HG03558 (cell line): ENCODE measurements at regions not wholly inside any gene's neighbourhood (a gene's known extent, or its start where the extent isn't known, plus 50 kb on each side); places are given as distances from the start of the nearest gene placed in this dataset.
"Not testable (repeated sequence)": the region's sequence is repeated elsewhere in the genome, so short reads cannot be mapped to it uniquely, and the experiment has no call there.

Experiments used
- ATAC-seq: cut with Tn5 transposase; IDR thresholded peaks from one replicate; pipeline ENCODE4 v1.9.1; 2021; ENCODE audit warnings: moderate number of reproducible peaks; ENCODE audit not compliant: unreplicated experiment; ENCODE audit errors: extremely low read depth

- no peak for ATAC-seq
Observed at GRCh38 chr9:82480921-82481320, 492.3 kb downstream of the SPATA31D1 start.

- no peak for ATAC-seq
Observed at GRCh38 chr9:82487935-82488312, 499.4 kb downstream of the SPATA31D1 start.

GRCh38 chr9:82488313-82489200, 500.0 kb downstream of the SPATA31D1 start:
- ATAC-seq = no peak

GRCh38 chr9:82489201-82489821, 500.7 kb downstream of the SPATA31D1 start:
- ATAC-seq = no peak

- no peak for ATAC-seq
Observed at GRCh38 chr9:82490019-82490499, 501.5 kb downstream of the SPATA31D1 start.

- not testable (repeated sequence) for ATAC-seq
Observed at GRCh38 chr9:82490821-82491220, 502.2 kb downstream of the SPATA31D1 start.

GRCh38 chr9:82491604-82492003, 503.0 kb downstream of the SPATA31D1 start:
- ATAC-seq = no peak

- no peak for ATAC-seq
Observed at GRCh38 chr9:82492274-82492673, 503.7 kb downstream of the SPATA31D1 start.

GRCh38 chr9:82495884-82496777, 507.6 kb downstream of the SPATA31D1 start:
- ATAC-seq = no peak

- no peak for ATAC-seq
Observed at GRCh38 chr9:82498541-82499317, 510.2 kb downstream of the SPATA31D1 start.

- no peak for ATAC-seq
Observed at GRCh38 chr9:82499337-82499736, 510.8 kb downstream of the SPATA31D1 start.

- no peak for ATAC-seq
Observed at GRCh38 chr9:82504620-82505019, 516.0 kb downstream of the SPATA31D1 start.

GRCh38 chr9:82511626-82512025, 523.1 kb downstream of the SPATA31D1 start:
- no peak for ATAC-seq

GRCh38 chr9:82512728-82513127, 524.2 kb downstream of the SPATA31D1 start:
- ATAC-seq = no peak

GRCh38 chr9:82513242-82513751, 524.7 kb downstream of the SPATA31D1 start:
- ATAC-seq = no peak

GRCh38 chr9:82513976-82514735, 525.6 kb downstream of the SPATA31D1 start:
- ATAC-seq = no peak

- ATAC-seq = no peak
Observed at GRCh38 chr9:82518868-82519267, 530.3 kb downstream of the SPATA31D1 start.

GRCh38 chr9:82519332-82519731, 530.8 kb downstream of the SPATA31D1 start:
- ATAC-seq = no peak

- ATAC-seq = no peak
Observed at GRCh38 chr9:82524407-82524806, 535.8 kb downstream of the SPATA31D1 start.
